K562 (cell line): ENCODE measurements at regions not wholly inside any gene's neighbourhood (a gene's known extent, or its start where the extent isn't known, plus 50 kb on each side); places are given as distances from the start of the nearest gene placed in this dataset.
"Not testable (repeated sequence)": the region's sequence is repeated elsewhere in the genome, so short reads cannot be mapped to it uniquely, and the experiment has no call there.

Experiments used
- ATAC-seq: fragments of 200-7000 bp; cut with Tn5 transposase; 3 replicates; pipeline ENCODE4 v1.9.1; 2020; ENCODE audit warnings: moderate library complexity
- BruUV-seq: library from RNA; stranded (reverse); fragments of 400-500 nt; replicated peaks from 2 replicates; lab custom pipeline; 2021; lab: Mats Ljungman, UMichigan
- CTCF ChIA-PET: fragments of 300-600 bp; formaldehyde crosslinking; extraction: SDS; loops from one replicate; lab custom pipeline; 2021; ENCODE audit warnings: low intra/inter-chr PET ratio; lab: Yijun Ruan, JAX
- POLR2A ChIA-PET: fragments of 300-600, 350-650 bp; sonication (Branson Sonifier 250); formaldehyde crosslinking; extraction: SDS; loops from one replicate; lab custom pipeline; 2021; ENCODE audit warnings: antibody characterized with exemption, inconsistent platforms; lab: Yijun Ruan, JAX
- DNase-seq, 4 experiments: peaks; one replicate each; pipeline versions ENCODE4 v3.0.0 to v3.0.0-alpha.2; 2011 to 2018; ENCODE audit warnings: low spot score in 3 of 4, mixed read lengths in 3 of 4; ENCODE audit errors: extremely low read depth in 1 of 4
- FAIRE-seq: peaks from 2 replicates; lab custom pipeline; 2011; peaks lifted over from hg19 to GRCh38; lab: Jason Lieb, UNC
- H2AFZ ChIP-seq: 2 replicates; pipeline ENCODE4 v1.6.0; 2011; ENCODE audit warnings: low read depth, low read length, control low read depth, inconsistent platforms
- H3K27ac ChIP-seq: fragments of 200-600 bp; 3 replicates; pipeline ENCODE4 v1.8.0; 2011; ENCODE audit warnings: low read depth, mild to moderate bottlenecking, control low read depth, inconsistent platforms, low read length, moderate library complexity, mixed read lengths; ENCODE audit errors: extremely low read depth
- H3K27me3 ChIP-seq, 2 experiments: fragments of 300-600 bp in 1 of 2; 2 replicates in 1 of 2; 3 replicates in 1 of 2; pipeline versions ENCODE4 v1.6.0 to v1.8.0; 2011; ENCODE audit warnings: inconsistent platforms in 2 of 2, low read length in 2 of 2, mild to moderate bottlenecking in 1 of 2, mixed read lengths in 1 of 2, moderate library complexity in 1 of 2; ENCODE audit not compliant: control insufficient read depth in 2 of 2, insufficient read depth in 2 of 2
- H3K36me3 ChIP-seq: fragments of 300-600 bp; 3 replicates; pipeline ENCODE4 v1.8.0; 2011; ENCODE audit warnings: mild to moderate bottlenecking, low read length, inconsistent platforms; ENCODE audit not compliant: control insufficient read depth, insufficient read depth
- H3K4me1 ChIP-seq, 2 experiments: fragments of 200-600 bp in 1 of 2; replicated peaks in 1 of 2; 2 replicates in 1 of 2; 3 replicates in 1 of 2; pipeline versions ENCODE4 v1.5.1 to v1.8.0; 2011; ENCODE audit warnings: inconsistent platforms in 2 of 2, low read length in 2 of 2, mild to moderate bottlenecking in 1 of 2, mixed read lengths in 1 of 2, moderate library complexity in 1 of 2; ENCODE audit not compliant: control insufficient read depth in 2 of 2, insufficient read depth in 2 of 2
- H3K4me2 ChIP-seq: 2 replicates; pipeline ENCODE4 v1.6.1; 2011; ENCODE audit warnings: low read length, control low read depth, inconsistent platforms, mixed read lengths; ENCODE audit not compliant: insufficient read depth
- H3K4me3 ChIP-seq: fragments of 200-600 bp; sonication (generic), shearing (Covaris generic); 2 replicates; pipeline ENCODE4 v1.5.1; 2016; ENCODE audit warnings: control low read depth, inconsistent platforms
- H3K79me2 ChIP-seq: fragments of 200-600 bp; 3 replicates; pipeline ENCODE4 v1.8.0; 2011; ENCODE audit warnings: low read length, inconsistent platforms; ENCODE audit not compliant: control insufficient read depth, insufficient read depth
- H3K9ac ChIP-seq, 2 experiments: 2 replicates each; pipeline versions ENCODE4 v1.6.0 to v1.6.1; 2011; ENCODE audit warnings: low read depth in 2 of 2, low read length in 2 of 2, control low read depth in 1 of 2, inconsistent platforms in 1 of 2, mild to moderate bottlenecking in 1 of 2, mixed read lengths in 1 of 2; ENCODE audit not compliant: insufficient read depth in 1 of 2
- H3K9me1 ChIP-seq: one replicate; pipeline ENCODE4 v1.6.0; 2011; ENCODE audit warnings: inconsistent platforms, mild to moderate bottlenecking, low read length, moderate library complexity; ENCODE audit not compliant: control insufficient read depth, insufficient read depth
- H3K9me3 ChIP-seq: replicated peaks from 2 replicates; pipeline ENCODE4 v1.5.1; 2011; ENCODE audit warnings: low read depth, low read length, inconsistent platforms; ENCODE audit not compliant: control insufficient read depth, insufficient read depth
- H4K20me1 ChIP-seq: replicated peaks from 2 replicates; pipeline ENCODE4 v1.6.1; 2011; ENCODE audit warnings: low read length, inconsistent platforms, mixed read lengths; ENCODE audit not compliant: control insufficient read depth, insufficient read depth
- BRD4 ChIP-seq: fragments of 200-600 bp; sonication (generic); IDR thresholded peaks from 2 replicates; pipeline ENCODE4 v1.6.1; 2017; ENCODE audit warnings: inconsistent platforms
- C11orf30 ChIP-seq: fragments of 450-650 bp; IDR thresholded peaks from 2 replicates; pipeline ENCODE4 v1.6.1; 2016; ENCODE audit warnings: low read depth, mild to moderate bottlenecking
- KDM1A ChIP-seq, 2 experiments: fragments of 450-650 bp; IDR thresholded peaks; 2 replicates each; pipeline ENCODE4 v1.6.1; 2016; ENCODE audit warnings: mild to moderate bottlenecking in 2 of 2
- NFE2 ChIP-seq: IDR thresholded peaks from 2 replicates; pipeline ENCODE4 v1.6.1; 2014; ENCODE audit warnings: antibody characterized with exemption, low read depth
- WGBS: fragments of 100-300 bp; shearing (Covaris generic); methylation state at CpG from one replicate; pipeline ENCODE4 v1.1.6; 2016; ENCODE audit warnings: low coverage, mixed read lengths; ENCODE audit not compliant: insufficient coverage; ENCODE audit errors: missing lambda C conversion rate; 5-methylcytosine and 5-hydroxymethylcytosine counted together
- in situ Hi-C: fragments of 300-500 bp; cut with MboI; formaldehyde crosslinking; loops from 4 replicates; pipeline ENCODE4 v1.15.0; 2018; ENCODE audit warnings: inconsistent platforms, mixed read lengths
- intact Hi-C: fragments of 100-400 bp; cut with micrococcal nuclease; formaldehyde crosslinking; loops from 2 replicates; pipeline ENCODE4 v1.14.2; 2022
- TF ChIP-seq, protein P1 (sequence below): fragments of 450-650 bp; formaldehyde crosslinking; IDR thresholded peaks from 2 replicates; pipeline ENCODE4 v1.4.0; 2020; ENCODE audit warnings: mild to moderate bottlenecking, mixed read lengths

DNA sequence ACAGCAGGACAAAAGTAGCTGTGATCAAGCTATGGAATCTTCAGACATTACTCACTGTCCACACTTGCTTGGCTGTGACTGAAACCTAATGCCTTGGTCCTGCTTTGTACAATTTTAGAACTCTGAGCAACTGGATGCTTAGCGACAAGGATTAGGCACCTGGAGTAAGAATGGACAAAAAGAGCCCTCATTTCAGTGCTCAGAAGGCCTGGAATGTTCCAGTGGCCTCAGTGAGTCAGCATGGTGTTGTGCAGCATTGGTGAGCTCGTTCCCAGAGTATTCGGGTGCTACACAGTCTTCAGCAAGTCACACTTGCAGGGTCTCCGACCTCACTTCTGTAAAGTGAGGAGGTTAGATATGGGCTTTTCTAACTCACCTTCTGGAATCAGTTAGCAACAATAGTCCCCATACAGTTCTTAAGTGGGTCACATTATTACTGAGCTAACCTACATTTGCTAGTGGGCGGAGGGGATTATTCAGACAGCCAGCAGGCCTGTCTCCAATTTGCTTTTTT, 108.0 kb upstream of the MDM1 start:
- no TSS peak for BruUV-seq
- H3K79me2 ChIP-seq: no peaks in the 10 kb centered on the region
- POLR2A ChIA-PET: interaction anchor here (0.8 to 1.0 kb wide), 2 partner anchors 8 to 14 kb away, joined by 3 read pairs; no protein-coding TSS in a partner anchor
- peak in 1 of 4 experiments; percentile 12 for DNase-seq
- 0 out of 3 replicates have a peak overlapping the region, but pooled peaks have one; percentile 8 for H3K27ac ChIP-seq
- H3K27me3 ChIP-seq: no peaks in the 10 kb centered on the region
- ATAC-seq: peak; percentile 61
- H3K9me3 ChIP-seq: 0 out of 2 replicates have a peak, but pooled peaks cover under 1% of the 10 kb centered on the region
- H2AFZ ChIP-seq: peak overlapping the region; percentile 84
- no peak overlapping the region for H3K9ac ChIP-seq
- no peaks in the 10 kb centered on the region for H3K9me1 ChIP-seq
- no peak overlapping the region for H3K4me2 ChIP-seq
- CTCF ChIA-PET: no interaction called here
- TF ChIP-seq C11orf30: peak; percentile 4; the same call in 1 of the 2 replicates
- TF ChIP-seq NFE2: peak; percentile 40; the same call in 1 of the 2 replicates
- no peak for TF ChIP-seq KDM1A (IDR thresholded peaks at IDR 0.05)
- no peak overlapping the region for H3K4me3 ChIP-seq
- FAIRE-seq: peak; percentile 35
- 33% methylated on average over 5 of the region's 5 CpGs for WGBS
- in situ Hi-C loops: no loop called here
- peaks cover 0 to 6% of the 10 kb centered on the region in 2 experiments; a peak in 2 of 5 replicates for H3K4me1 ChIP-seq
- no peaks in the 10 kb centered on the region for H4K20me1 ChIP-seq
- intact Hi-C loops: no loop called here
- H3K36me3 ChIP-seq: no peaks in the 10 kb centered on the region

DNA sequence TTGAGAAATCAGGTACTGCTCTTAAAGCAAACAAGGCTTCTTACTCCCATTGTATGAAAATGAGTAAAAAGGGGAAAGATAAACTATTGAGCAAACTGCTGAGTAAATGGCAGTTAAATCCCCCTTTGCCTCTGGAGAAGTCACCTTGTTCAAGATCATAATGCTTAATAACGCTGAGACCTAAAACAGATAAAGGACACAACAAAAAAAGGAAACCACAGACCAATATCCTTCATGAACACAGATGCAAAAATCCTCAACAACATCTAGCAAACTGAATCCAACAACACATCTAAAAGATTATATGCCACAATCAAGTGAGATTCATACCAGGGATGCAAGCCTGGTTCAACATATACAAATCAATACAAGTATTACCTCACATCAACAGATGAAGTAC, 109.0 kb upstream of the MDM1 start:
- WGBS: 7% methylated on average over 1 of the region's 1 CpG
- H3K36me3 ChIP-seq: no peaks in the 10 kb centered on the region
- H3K27ac ChIP-seq: no peak overlapping the region
- H3K4me1 ChIP-seq: peaks cover 0 to 6% of the 10 kb centered on the region in 2 experiments; a peak in 3 of 5 replicates
- H3K9ac ChIP-seq: no peak overlapping the region
- H3K27me3 ChIP-seq: no peaks in the 10 kb centered on the region
- no peak overlapping the region for H3K4me3 ChIP-seq
- no peaks in the 10 kb centered on the region for H3K9me1 ChIP-seq
- no TSS peak for BruUV-seq
- in situ Hi-C loops: no loop called here
- intact Hi-C loops: no loop called here
- H3K4me2 ChIP-seq: no peak overlapping the region
- no peaks in the 10 kb centered on the region for H4K20me1 ChIP-seq
- ChIA-PET CTCF (no interaction called here), POLR2A (no interaction called here)
- TF ChIP-seq BRD4: no peak
- TF ChIP-seq, protein P1, sequence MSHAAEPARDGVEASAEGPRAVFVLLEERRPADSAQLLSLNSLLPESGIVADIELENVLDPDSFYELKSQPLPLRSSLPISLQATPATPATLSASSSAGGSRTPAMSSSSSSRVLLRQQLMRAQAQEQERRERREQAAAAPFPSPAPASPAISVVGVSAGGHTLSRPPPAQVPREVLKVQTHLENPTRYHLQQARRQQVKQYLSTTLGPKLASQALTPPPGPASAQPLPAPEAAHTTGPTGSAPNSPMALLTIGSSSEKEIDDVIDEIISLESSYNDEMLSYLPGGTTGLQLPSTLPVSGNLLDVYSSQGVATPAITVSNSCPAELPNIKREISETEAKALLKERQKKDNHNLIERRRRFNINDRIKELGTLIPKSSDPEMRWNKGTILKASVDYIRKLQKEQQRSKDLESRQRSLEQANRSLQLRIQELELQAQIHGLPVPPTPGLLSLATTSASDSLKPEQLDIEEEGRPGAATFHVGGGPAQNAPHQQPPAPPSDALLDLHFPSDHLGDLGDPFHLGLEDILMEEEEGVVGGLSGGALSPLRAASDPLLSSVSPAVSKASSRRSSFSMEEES (CRISPR knock-in tag): 0 out of 2 replicates have a peak, but pooled peaks have one; percentile 30
- no peaks in the 10 kb centered on the region for H3K79me2 ChIP-seq
- no peak for FAIRE-seq
- ATAC-seq: no peak
- H3K9me3 ChIP-seq: no peaks in the 10 kb centered on the region
- no peak overlapping the region for H2AFZ ChIP-seq
- DNase-seq: no peak

DNA sequence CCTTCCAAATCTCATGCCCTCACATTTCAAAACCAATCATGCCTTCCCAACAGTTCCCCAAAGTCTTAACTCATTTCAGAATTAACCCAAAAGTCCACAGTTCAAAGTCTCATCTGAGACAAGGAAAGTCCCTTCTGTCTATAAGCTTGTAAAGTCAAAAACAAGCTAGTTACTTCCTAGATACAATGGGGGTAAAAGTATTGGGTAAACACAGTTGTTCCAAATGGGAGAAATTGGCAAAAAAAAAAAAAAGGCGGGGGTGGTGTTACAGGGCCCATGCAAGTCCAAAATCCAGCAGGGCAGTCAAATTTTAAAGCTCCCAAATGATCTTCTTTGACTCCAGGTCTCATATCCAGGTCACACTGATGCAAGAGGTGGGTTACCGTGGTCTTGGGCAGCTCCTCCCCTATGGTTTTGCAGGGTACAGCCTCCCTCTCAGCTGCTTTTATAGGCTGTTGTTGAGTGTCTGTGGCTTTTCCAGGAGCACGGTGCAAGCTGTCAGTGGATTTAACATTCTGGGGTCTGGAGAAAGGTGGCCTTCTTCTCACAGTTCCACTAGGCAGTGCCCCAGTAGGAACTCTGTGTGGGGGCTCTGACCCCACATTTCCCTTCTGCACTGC, 110.3 kb upstream of the MDM1 start:
- H4K20me1 ChIP-seq, H2AFZ ChIP-seq, H3K4me2 ChIP-seq, FAIRE-seq, H3K27me3 ChIP-seq, BruUV-seq, H3K9ac ChIP-seq, ATAC-seq, H3K9me3 ChIP-seq, H3K36me3 ChIP-seq, in situ Hi-C loops, POLR2A ChIA-PET, H3K4me3 ChIP-seq, DNase-seq, CTCF ChIA-PET, H3K79me2 ChIP-seq, H3K9me1 ChIP-seq, intact Hi-C loops, H3K27ac ChIP-seq: not testable (repeated sequence)
- peaks cover 0 to 19% of the 10 kb centered on the region in 2 experiments; a peak in 3 of 5 replicates for H3K4me1 ChIP-seq
- WGBS: 19% methylated on average over 3 of the region's 3 CpGs
